Endothelial cell of umbilical vein (primary cell): ENCODE measurements at regions not wholly inside any gene's neighbourhood (a gene's known extent, or its start where the extent isn't known, plus 50 kb on each side); places are given as distances from the start of the nearest gene placed in this dataset.

Source experiments
- BruUV-seq: library from RNA; stranded (reverse); fragments of 400-500 nt; replicated peaks from 2 replicates; lab custom pipeline; 2021; lab: Mats Ljungman, UMichigan
- CTCF ChIA-PET: fragments of 300-600, 350-600 bp; sonication (Branson Sonifier 250); formaldehyde crosslinking; loops from one replicate; lab custom pipeline; 2021; ENCODE audit warnings: antibody characterized with exemption, inconsistent platforms; lab: Charles Lee
- POLR2A ChIA-PET: fragments of 300-600, 350-600 bp; sonication (Branson Sonifier 250); formaldehyde crosslinking; loops from one replicate; lab custom pipeline; 2021; ENCODE audit warnings: antibody characterized with exemption, inconsistent platforms; lab: Charles Lee
- DNase-seq: peaks from one replicate; pipeline ENCODE4 v3.0.0-alpha.2; 2011; ENCODE audit warnings: low read depth, low spot score
- FAIRE-seq: peaks from 2 replicates; lab custom pipeline; 2011; peaks lifted over from hg19 to GRCh38; lab: Jason Lieb, UNC
- H2AFZ ChIP-seq: 2 replicates; pipeline ENCODE4 v1.6.0; 2012; ENCODE audit warnings: low read depth, low read length, control low read depth, inconsistent platforms
- H3K27ac ChIP-seq: 2 replicates; pipeline ENCODE4 v1.5.1; 2011; ENCODE audit warnings: low read depth, mild to moderate bottlenecking, control low read depth, low read length, moderate library complexity; ENCODE audit not compliant: insufficient read depth
- H3K27me3 ChIP-seq, 2 experiments: 2 replicates each; pipeline versions ENCODE4 v1.6.0 to v1.6.1; 2011; ENCODE audit warnings: low read length in 2 of 2, mixed read lengths in 1 of 2; ENCODE audit not compliant: control insufficient read depth in 2 of 2, insufficient read depth in 2 of 2
- H3K36me3 ChIP-seq, 2 experiments: 2 replicates in 1 of 2; 3 replicates in 1 of 2; pipeline ENCODE4 v1.5.1; 2011; ENCODE audit warnings: low read length in 2 of 2, mild to moderate bottlenecking in 1 of 2, moderate library complexity in 1 of 2; ENCODE audit not compliant: control insufficient read depth in 2 of 2, insufficient read depth in 2 of 2; ENCODE audit errors: extremely low read depth in 1 of 2
- H3K4me1 ChIP-seq: 3 replicates; pipeline ENCODE4 v1.5.1; 2011; ENCODE audit warnings: mild to moderate bottlenecking, low read length; ENCODE audit not compliant: control insufficient read depth, insufficient read depth; ENCODE audit errors: extremely low read depth
- H3K4me2 ChIP-seq: 2 replicates; pipeline ENCODE4 v1.6.1; 2011; ENCODE audit warnings: low read length, control low read depth, mixed read lengths; ENCODE audit not compliant: insufficient read depth
- H3K4me3 ChIP-seq, 3 experiments: fragments of 200-600 bp in 1 of 3; sonication (generic), shearing (Covaris generic) in 1 of 3; replicated peaks in 1 of 3; 2 replicates each; pipeline ENCODE4 v1.5.1; 2011 to 2016; ENCODE audit warnings: control low read depth in 3 of 3, low read length in 3 of 3, mild to moderate bottlenecking in 2 of 3, inconsistent platforms in 1 of 3, low read depth in 1 of 3, moderate library complexity in 1 of 3; ENCODE audit not compliant: insufficient read depth in 1 of 3
- H3K79me2 ChIP-seq: 2 replicates; pipeline ENCODE4 v1.6.0; 2012; ENCODE audit warnings: low read length, inconsistent platforms; ENCODE audit not compliant: control insufficient read depth, insufficient read depth
- H3K9ac ChIP-seq: replicated peaks from 2 replicates; pipeline ENCODE3; 2011; ENCODE audit warnings: low read length, control low read depth; ENCODE audit not compliant: insufficient read depth; ENCODE audit errors: extremely low read depth
- H3K9me1 ChIP-seq: replicated peaks from 3 replicates; pipeline ENCODE4 v1.6.0; 2011; ENCODE audit warnings: mild to moderate bottlenecking, low read length; ENCODE audit not compliant: control insufficient read depth, insufficient read depth; ENCODE audit errors: extremely low read depth
- H3K9me3 ChIP-seq: replicated peaks from 2 replicates; pipeline ENCODE4 v1.5.1; 2012; ENCODE audit warnings: low read length, inconsistent platforms; ENCODE audit not compliant: control insufficient read depth, insufficient read depth
- H4K20me1 ChIP-seq: replicated peaks from 2 replicates; pipeline ENCODE3; 2011; ENCODE audit warnings: mild to moderate bottlenecking, low read length; ENCODE audit not compliant: control insufficient read depth, insufficient read depth; ENCODE audit errors: extremely low read depth
- EZH2 ChIP-seq: IDR thresholded peaks from 2 replicates; pipeline ENCODE4 v1.6.1; 2012; ENCODE audit warnings: borderline replicate concordance, low read depth, mild to moderate bottlenecking, moderate library complexity, low read length, inconsistent platforms; ENCODE audit not compliant: severe bottlenecking
- FOS ChIP-seq: IDR thresholded peaks from 2 replicates; pipeline ENCODE4 v1.6.1; 2011; ENCODE audit warnings: mild to moderate bottlenecking, low read length, moderate library complexity, borderline replicate concordance; ENCODE audit not compliant: insufficient read depth
- GATA2 ChIP-seq: IDR thresholded peaks from 2 replicates; pipeline ENCODE4 v1.7.0; 2011; ENCODE audit warnings: low read depth, mild to moderate bottlenecking, moderate library complexity, mixed read lengths, low read length; ENCODE audit not compliant: insufficient read length, insufficient read depth
- JUN ChIP-seq: IDR thresholded peaks from 2 replicates; pipeline ENCODE4 v1.6.1; 2011; ENCODE audit warnings: borderline replicate concordance, low read depth; ENCODE audit not compliant: insufficient read length, insufficient read depth
- MYC ChIP-seq: IDR thresholded peaks from one replicate; pipeline ENCODE4 v1.6.1; 2011; ENCODE audit warnings: mild to moderate bottlenecking, low read depth, low read length
- POLR2A ChIP-seq: IDR thresholded peaks from 2 replicates; pipeline ENCODE4 v1.6.1; 2012; ENCODE audit warnings: low read depth, mild to moderate bottlenecking, control low read depth, low read length
- POLR2AphosphoS5 ChIP-seq: IDR thresholded peaks from 2 replicates; pipeline ENCODE4 v1.6.1; 2012; ENCODE audit warnings: low read depth, mild to moderate bottlenecking, control low read depth, low read length, moderate library complexity; ENCODE audit not compliant: insufficient read depth
- dilution Hi-C: fragments of 300-500 bp; cut with MboI; formaldehyde crosslinking; loops from one replicate; pipeline ENCODE4 v1.15.0; 2019; ENCODE audit warnings: low sequenced_read_pairs; ENCODE audit not compliant: extremely low pct_ligation_motif_present
- intact Hi-C: fragments of 100-400 bp; cut with micrococcal nuclease; formaldehyde crosslinking; loops from one replicate; pipeline ENCODE4 v1.10.0; 2022
- TF ChIP-seq, protein P1 (sequence below), 2 donors: IDR thresholded peaks; 1 replicate in 1 of 2; 2 replicates in 1 of 2; pipeline ENCODE4 v1.5.1; 2011; ENCODE audit warnings: low read length in 2 of 2, mild to moderate bottlenecking in 2 of 2, moderate library complexity in 2 of 2, control low read depth in 1 of 2, inconsistent platforms in 1 of 2, low read depth in 1 of 2; ENCODE audit not compliant: insufficient read depth in 1 of 2; ENCODE audit errors: extremely low read depth in 1 of 2
- TF ChIP-seq, protein P2 (sequence below): IDR thresholded peaks from 2 replicates; pipeline ENCODE4 v1.6.1; 2011; ENCODE audit not compliant: insufficient read depth, insufficient read length

DNA sequence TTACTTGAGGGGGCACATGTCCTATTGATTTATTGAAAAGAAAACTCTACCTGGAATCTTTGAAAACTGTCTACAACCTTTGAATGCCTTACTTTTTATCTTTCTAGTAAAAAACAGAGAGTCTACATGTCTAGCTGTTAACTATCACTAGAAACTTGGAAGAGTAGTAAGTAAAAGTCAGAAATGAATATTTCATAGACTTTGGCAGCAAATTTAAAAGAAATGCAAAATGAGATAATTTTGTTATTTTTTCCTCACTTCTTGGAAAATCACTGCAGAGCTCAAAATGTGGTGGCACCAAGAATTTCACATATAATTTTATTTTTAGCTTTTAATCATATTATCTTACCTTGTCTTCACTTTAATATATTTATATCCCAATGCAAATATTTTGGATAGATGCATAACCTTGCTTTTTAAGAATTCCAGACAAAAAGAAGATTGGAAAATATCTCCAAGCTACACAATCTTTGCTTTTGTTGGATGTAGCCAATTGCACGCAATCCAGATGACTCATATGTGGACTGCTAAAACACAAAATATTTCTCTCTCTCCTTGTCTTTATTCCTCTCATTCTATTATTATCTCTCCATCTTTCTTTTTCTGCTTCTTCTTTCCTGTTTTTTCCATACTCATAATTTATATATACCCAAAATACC is 92.2 kb upstream of the DSEL start:
- no peaks in the 10 kb centered on the region for H3K9me1 ChIP-seq
- TF ChIP-seq EZH2, result no peak
- no peak for TF ChIP-seq MYC
- TF ChIP-seq POLR2AphosphoS5, result no peak
- TF ChIP-seq, protein P1, sequence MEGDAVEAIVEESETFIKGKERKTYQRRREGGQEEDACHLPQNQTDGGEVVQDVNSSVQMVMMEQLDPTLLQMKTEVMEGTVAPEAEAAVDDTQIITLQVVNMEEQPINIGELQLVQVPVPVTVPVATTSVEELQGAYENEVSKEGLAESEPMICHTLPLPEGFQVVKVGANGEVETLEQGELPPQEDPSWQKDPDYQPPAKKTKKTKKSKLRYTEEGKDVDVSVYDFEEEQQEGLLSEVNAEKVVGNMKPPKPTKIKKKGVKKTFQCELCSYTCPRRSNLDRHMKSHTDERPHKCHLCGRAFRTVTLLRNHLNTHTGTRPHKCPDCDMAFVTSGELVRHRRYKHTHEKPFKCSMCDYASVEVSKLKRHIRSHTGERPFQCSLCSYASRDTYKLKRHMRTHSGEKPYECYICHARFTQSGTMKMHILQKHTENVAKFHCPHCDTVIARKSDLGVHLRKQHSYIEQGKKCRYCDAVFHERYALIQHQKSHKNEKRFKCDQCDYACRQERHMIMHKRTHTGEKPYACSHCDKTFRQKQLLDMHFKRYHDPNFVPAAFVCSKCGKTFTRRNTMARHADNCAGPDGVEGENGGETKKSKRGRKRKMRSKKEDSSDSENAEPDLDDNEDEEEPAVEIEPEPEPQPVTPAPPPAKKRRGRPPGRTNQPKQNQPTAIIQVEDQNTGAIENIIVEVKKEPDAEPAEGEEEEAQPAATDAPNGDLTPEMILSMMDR (IDR thresholded peaks at IDR 0.05; ENCODE audit: extremely low read depth in 1 of 2, insufficient read depth in 1 of 2, low read depth in 1 of 2, low read length in 2 of 2), result no peak
- no peak for TF ChIP-seq GATA2
- no peak for TF ChIP-seq JUN
- TF ChIP-seq FOS, result no peak
- no peak for TF ChIP-seq POLR2A
- TF ChIP-seq, protein P2, sequence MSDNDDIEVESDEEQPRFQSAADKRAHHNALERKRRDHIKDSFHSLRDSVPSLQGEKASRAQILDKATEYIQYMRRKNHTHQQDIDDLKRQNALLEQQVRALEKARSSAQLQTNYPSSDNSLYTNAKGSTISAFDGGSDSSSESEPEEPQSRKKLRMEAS, result no peak
- no peaks in the 10 kb centered on the region for H3K79me2 ChIP-seq
- no peaks in the 10 kb centered on the region for H3K27me3 ChIP-seq
- no peaks in the 10 kb centered on the region for H3K36me3 ChIP-seq
- CTCF ChIA-PET, result interaction anchor here (0.9 to 1.4 kb wide), 4 partner anchors 10 to 102 kb away, joined by 3 to 5 read pairs (median 3); no protein-coding TSS in a partner anchor
- no peak overlapping the region for H3K27ac ChIP-seq
- H3K4me3 ChIP-seq, result no peak overlapping the region
- H3K4me2 ChIP-seq, result no peak overlapping the region
- FAIRE-seq, result no peak
- DNase-seq, result no peak
- POLR2A ChIA-PET, result no interaction called here
- BruUV-seq, result no TSS peak
- H2AFZ ChIP-seq, result no peak overlapping the region
- intact Hi-C loops (no loop called here), dilution Hi-C loops (no loop called here)
- H3K9me3 ChIP-seq, result no peaks in the 10 kb centered on the region
- H4K20me1 ChIP-seq, result no peaks in the 10 kb centered on the region
- H3K4me1 ChIP-seq, result no peaks in the 10 kb centered on the region
- H3K9ac ChIP-seq, result no peak overlapping the region
